Activated CD8-positive, alpha-beta memory T cell treated with anti-CD3 and anti-CD28 coated beads for 36 hours (primary cell): ENCODE measurements at regions not wholly inside any gene's neighbourhood (a gene's known extent, or its start where the extent isn't known, plus 50 kb on each side); places are given as distances from the start of the nearest gene placed in this dataset.
"Not testable (repeated sequence)": the region's sequence is repeated elsewhere in the genome, so short reads cannot be mapped to it uniquely, and the experiment has no call there.

Experiments used
- CTCF ChIA-PET: fragments of 350-600 bp; sonication (Branson Sonifier 250); formaldehyde crosslinking; loops from one replicate; lab custom pipeline; 2021; ENCODE audit warnings: antibody characterized with exemption; lab: Charles Lee
- POLR2A ChIA-PET: fragments of 350-600 bp; sonication (Branson Sonifier 250); formaldehyde crosslinking; loops from one replicate; lab custom pipeline; 2021; ENCODE audit warnings: antibody characterized with exemption; lab: Charles Lee

- ChIA-PET POLR2A (no interaction called here), CTCF (no interaction called here)
Measured at GRCh38 chr5:61215996-61216395, 53.7 kb upstream of the SMIM15 start.

DNA sequence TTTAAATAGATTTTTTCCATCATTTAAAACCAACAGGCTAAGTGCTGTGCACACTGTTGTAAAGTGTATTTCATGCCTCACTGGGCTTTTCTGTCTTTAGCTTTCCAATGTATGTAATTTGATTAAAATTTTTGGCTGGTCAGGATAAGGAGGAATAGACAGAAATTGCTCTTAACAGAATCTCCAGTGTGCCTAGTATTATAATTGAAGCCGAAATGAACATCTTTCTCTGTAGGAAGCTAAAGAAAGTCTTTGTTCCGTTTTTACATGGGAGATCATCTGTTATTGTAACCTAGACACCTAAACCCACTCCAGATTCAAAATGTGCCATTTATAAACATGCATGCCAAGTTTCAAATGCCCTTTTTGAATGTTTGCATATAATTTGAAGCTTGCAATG, 54.5 kb upstream of the SMIM15 start:
- ChIA-PET POLR2A (no interaction called here), CTCF (no interaction called here)

DNA sequence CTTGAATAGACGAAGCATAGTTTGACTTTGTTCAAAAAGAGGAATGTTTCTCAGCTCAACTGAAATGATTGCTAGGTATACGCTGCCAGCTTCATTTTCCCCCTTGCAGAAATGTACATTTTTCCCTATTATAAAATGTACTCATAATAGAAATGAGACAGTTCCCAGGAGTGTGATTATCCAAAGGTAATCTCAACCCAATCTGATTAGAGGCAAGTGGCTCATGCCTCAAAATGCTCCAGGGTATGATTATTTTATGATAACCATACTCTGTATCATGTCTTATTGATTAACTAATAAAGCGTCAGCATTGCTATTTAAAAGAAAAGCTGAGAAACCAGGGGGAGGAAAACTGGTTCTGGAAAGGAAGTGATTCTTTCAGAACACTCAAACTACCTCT, 54.9 kb upstream of the SMIM15 start:
- ChIA-PET CTCF (no interaction called here), POLR2A (no interaction called here)

GRCh38 chr5:61228229-61228628, 66.0 kb upstream of the SMIM15 start:
- ChIA-PET POLR2A (no interaction called here), CTCF (no interaction called here)

GRCh38 chr5:61228691-61229280, 66.5 kb upstream of the SMIM15 start:
- ChIA-PET POLR2A (no interaction called here), CTCF (interaction anchor here (0.9 kb wide), 1 partner anchor 65 kb away, joined by 3 read pairs; no protein-coding TSS in a partner anchor)

DNA sequence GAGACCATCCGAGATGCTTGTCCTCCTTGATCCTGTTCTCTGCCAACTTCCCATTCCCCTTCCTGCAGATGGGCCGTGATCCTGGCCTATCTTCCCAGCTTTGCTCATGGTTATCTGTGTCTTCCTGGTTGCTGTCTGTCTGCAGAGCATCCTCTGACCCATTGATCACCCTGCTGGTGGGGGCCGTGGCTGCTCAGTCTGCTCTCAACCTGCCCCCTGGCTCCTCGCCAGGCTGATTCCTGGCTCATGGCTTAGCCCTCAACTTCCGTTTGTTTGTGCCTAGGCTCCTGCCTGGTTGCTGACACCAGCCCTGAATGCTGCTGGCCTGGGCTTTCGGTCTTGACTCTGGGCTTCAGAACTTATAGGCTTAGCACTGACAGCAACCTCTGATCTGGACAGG, 67.1 kb upstream of the SMIM15 start:
- ChIA-PET POLR2A (no interaction called here), CTCF (interaction anchor here (0.9 kb wide), 1 partner anchor 66 kb away, joined by 3 read pairs; no protein-coding TSS in a partner anchor)

DNA sequence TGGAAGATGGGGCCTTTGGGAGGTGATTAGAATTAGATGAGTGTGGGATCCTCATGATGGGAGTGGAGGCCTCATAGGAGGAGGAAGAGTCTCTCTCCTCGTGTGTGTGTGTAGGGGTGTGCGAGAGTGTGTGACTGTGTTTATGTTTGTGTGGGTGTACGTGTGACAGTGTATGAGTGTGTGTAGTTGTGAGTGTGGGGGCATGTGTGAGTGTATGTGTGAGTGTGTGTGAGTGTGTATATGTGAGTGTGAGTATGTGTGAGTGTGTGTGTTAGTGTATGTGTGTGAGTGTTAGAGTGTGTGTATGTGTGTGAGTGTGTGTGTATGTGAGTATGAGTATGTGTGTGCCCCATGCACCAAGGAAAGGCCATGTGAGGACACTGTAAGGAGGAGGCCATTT, 68.2 kb upstream of the SMIM15 start:
- CTCF ChIA-PET: no interaction called here
- POLR2A ChIA-PET: no interaction called here

- POLR2A ChIA-PET: no interaction called here
Measured at GRCh38 chr5:61231813-61232212, 69.5 kb upstream of the SMIM15 start.

GRCh38 chr5:61232490-61233050, 70.3 kb upstream of the SMIM15 start:
- POLR2A ChIA-PET: no interaction called here
- CTCF ChIA-PET: no interaction called here

More at GRCh38 chr5:61231813-61232212, 69.5 kb upstream of the SMIM15 start:
- CTCF ChIA-PET: no interaction called here

DNA sequence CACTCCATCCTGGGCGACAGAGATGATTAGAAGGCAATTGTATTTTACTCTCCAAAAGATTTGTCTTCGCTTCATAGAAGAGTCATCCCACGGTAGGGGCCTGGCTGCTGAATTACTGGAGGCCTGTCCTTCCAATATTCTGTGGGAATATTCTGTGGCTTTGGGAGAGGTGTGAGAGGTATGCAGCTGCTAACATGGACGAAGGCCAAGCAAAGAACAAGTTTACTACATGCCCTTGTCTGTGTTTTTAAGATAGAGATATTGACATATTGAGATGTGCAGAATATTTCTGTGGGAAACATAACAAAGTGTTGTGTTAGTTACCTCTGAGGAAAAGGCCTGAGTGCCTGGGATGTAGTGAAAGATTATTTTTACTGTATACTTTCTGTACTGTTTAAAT, 71.8 kb upstream of the SMIM15 start:
- POLR2A ChIA-PET: no interaction called here
- CTCF ChIA-PET: no interaction called here

GRCh38 chr5:61236715-61237114, 74.4 kb upstream of the SMIM15 start:
- POLR2A ChIA-PET, CTCF ChIA-PET: not testable (repeated sequence)

GRCh38 chr5:61245486-61245885, 83.2 kb upstream of the SMIM15 start:
- ChIA-PET CTCF (interaction anchor here (0.6 kb wide), 1 partner anchor 63 kb away, joined by 3 read pairs; no protein-coding TSS in a partner anchor), POLR2A (no interaction called here)

GRCh38 chr5:61245936-61246335, 83.7 kb upstream of the SMIM15 start:
- CTCF ChIA-PET: no interaction called here
- POLR2A ChIA-PET: no interaction called here

- ChIA-PET POLR2A (no interaction called here), CTCF (no interaction called here)
Measured at GRCh38 chr5:61246768-61247307, 84.6 kb upstream of the SMIM15 start.

DNA sequence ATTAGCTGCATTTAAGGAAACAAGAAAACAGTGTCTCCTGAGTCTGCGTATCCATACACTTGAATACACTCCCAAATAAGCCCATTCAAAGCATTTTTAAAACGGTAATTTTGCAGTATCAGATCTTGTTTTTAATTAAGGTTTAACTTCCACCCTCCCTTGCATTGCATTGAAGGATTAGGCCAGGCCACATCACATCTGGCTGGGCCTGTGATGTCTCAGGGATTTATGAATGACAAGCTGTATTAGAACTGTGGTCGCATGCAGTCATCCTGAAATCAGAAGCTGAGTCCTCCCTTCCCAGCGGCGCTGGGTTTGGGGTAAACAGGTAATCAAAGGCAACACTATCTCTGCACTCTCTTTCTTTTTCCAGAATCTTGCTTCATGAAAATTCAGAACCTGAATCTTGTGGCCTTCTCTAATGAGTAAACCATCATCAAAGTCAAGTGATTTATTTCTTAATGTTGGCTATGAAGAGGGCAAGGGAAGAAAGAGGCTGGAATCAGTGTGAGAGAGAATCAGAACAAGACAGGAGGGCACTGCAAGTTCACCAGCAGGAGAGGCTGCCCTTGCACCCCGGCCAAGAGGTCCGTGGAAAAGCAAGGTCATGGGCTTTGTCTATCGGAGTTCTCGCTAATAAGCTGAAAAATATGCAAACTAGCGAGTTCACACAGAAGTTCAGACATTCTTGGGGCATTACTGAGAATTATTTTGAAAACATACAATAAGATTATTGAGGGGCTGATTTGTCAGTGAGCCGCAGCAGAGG, 80.0 kb upstream of the ZSWIM6 start:
- ChIA-PET POLR2A (no interaction called here), CTCF (no interaction called here)

DNA sequence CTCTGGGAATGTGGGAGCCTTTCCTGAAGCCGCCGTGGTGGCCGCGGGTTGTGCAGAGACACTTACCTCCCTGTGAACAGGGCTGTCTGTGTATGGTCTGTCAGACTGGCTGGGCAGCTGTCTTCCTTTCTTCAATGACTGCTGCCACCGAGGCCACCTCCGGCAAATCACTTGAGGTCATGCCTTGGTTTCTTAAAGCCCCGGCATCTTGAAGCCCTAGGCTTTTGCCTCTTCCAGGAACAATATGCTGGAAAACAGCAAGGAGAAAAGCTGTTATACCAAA, 79.5 kb upstream of the ZSWIM6 start:
- POLR2A ChIA-PET: no interaction called here
- CTCF ChIA-PET: no interaction called here

- ChIA-PET CTCF (no interaction called here), POLR2A (interaction anchor here (0.6 kb wide), 1 partner anchor 16 kb away, joined by 3 read pairs; no protein-coding TSS in a partner anchor)
Measured at GRCh38 chr5:61253547-61253946, 78.5 kb upstream of the ZSWIM6 start.

GRCh38 chr5:61254969-61255555, 77.0 kb upstream of the ZSWIM6 start:
- POLR2A ChIA-PET: no interaction called here
- CTCF ChIA-PET: no interaction called here

DNA sequence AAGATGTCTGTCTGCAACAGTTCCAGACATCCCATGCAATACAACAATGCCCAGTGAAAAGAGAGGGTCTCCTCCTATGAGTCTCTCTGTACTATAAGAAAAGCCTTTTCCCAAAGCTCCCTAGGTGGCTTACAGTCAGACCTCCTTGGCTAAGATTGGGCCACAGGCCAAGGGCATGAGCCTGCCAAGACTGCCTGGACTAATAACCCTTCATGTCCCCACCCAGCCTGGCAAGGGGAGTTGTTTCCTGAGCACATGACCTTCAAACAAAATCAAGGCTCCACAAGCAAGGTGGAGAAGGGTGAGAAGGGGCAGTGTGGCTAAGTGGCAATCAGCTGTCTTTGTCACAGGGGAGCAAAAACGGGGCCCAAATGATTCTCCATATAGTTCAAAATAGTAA, 75.6 kb upstream of the ZSWIM6 start:
- CTCF ChIA-PET: no interaction called here
- POLR2A ChIA-PET: no interaction called here

DNA sequence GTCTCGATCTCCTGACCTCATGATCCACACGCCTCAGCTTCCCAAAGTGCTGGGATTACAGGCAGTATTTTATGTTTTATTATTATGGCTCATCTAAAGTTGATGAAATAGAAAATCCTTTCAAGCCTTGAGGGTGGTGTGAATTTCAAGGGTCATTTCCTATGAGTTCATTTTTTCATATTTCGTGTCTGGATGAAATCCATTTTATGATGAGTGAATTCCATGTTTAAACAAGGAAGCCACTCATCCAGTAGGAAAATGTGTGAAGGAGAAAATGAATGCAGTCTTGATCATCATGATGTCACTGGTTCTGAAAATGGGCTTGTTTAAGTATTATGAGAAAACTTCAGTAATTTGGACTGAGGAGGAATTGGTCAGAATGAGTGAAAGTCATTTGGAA, 74.6 kb upstream of the ZSWIM6 start:
- POLR2A ChIA-PET: no interaction called here
- CTCF ChIA-PET: interaction anchor here (0.7 kb wide), 1 partner anchor 317 kb away, joined by 3 read pairs; no protein-coding TSS in a partner anchor
